CMK (cell line): ENCODE measurements at regions not wholly inside any gene's neighbourhood (a gene's known extent, or its start where the extent isn't known, plus 50 kb on each side); places are given as distances from the start of the nearest gene placed in this dataset.
A peak's percentile ranks its signal among the peaks of the same experiment; 100 is the strongest.

Experiments
- DNase-seq: peaks from one replicate; pipeline ENCODE4 v3.0.0-alpha.2; 2010; ENCODE audit warnings: low read depth

- no peak for DNase-seq
Measured at GRCh38 chr4:171162478-171162877, 650.7 kb upstream of the GALNTL6 start.

GRCh38 chr4:171157462-171158082, 655.6 kb upstream of the GALNTL6 start:
- no peak for DNase-seq

- no peak for DNase-seq
Measured at GRCh38 chr4:171142639-171143038, 670.6 kb upstream of the GALNTL6 start.

DNA sequence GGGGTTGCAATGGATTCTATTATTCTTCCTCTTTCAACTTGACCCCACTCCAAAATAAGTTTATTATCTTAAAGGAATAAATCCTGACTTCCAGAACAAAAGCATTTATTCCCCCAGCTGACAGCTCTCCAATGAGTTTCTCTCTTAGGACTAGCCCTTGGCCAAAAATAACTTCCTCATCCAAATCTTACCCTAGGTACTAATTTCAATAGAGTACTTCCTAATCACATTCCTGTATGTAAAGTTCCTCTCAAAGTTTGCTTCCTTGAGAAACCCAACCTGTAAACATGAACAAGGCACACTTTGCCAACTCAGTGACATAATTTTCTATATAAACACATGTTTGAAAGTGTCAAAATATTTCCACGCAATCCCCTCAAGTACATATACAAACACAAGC, 671.2 kb upstream of the GALNTL6 start:
- DNase-seq: no peak

DNA sequence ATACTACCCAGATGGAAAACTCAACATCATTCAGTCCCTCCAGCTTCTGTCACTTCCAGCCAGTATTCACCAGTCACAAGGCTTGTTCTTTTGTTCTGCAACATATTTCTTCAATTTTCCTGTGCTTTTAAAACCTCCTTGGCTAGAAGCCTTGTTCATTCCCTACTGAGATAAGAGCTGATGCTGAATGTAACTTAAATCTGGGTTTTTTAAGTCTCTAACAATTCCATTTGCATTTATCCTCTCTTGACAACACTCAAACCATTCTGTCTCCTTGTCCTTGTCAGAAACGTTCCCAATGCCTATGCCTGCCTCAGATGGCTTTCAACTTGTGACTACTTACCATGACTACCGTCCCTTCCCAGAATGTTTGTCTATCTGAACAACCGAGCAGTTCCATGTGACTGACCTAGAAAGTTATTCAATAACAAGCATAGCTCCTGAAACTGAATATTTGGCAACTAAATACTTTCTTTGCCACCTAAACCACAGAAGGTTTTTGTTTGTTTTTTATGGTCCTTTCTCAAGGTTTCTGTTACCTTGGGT, 682.9 kb upstream of the GALNTL6 start:
- no peak for DNase-seq

- DNase-seq: no peak
Measured at GRCh38 chr4:171118091-171118490, 695.1 kb upstream of the GALNTL6 start.

GRCh38 chr4:171117457-171117856, 695.7 kb upstream of the GALNTL6 start:
- no peak for DNase-seq

GRCh38 chr4:171101845-171102244, 711.4 kb upstream of the GALNTL6 start:
- no peak for DNase-seq

DNA sequence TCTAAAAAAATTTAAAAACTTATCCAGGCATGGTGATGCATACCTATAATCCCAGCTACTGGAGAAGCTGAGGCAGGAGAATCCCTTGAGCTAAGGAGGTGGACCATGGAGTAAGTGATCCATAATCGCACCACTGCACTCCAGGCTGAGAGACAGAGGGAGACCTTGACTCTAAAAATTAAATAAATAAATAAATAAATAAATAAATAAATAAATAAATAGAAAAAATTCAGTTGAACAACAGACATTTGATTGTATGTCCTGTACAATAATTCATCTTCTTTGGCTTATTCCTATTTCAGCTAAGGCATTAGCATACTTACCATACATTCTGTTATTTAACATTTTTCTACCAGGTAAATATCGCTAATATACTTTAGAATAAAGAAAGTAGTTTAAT, 726.1 kb upstream of the GALNTL6 start:
- no peak for DNase-seq

- no peak for DNase-seq
Measured at GRCh38 chr4:171067422-171067821, 745.8 kb upstream of the GALNTL6 start.

- DNase-seq: no peak
Measured at GRCh38 chr4:171049380-171049779, 763.8 kb upstream of the GALNTL6 start.

DNA sequence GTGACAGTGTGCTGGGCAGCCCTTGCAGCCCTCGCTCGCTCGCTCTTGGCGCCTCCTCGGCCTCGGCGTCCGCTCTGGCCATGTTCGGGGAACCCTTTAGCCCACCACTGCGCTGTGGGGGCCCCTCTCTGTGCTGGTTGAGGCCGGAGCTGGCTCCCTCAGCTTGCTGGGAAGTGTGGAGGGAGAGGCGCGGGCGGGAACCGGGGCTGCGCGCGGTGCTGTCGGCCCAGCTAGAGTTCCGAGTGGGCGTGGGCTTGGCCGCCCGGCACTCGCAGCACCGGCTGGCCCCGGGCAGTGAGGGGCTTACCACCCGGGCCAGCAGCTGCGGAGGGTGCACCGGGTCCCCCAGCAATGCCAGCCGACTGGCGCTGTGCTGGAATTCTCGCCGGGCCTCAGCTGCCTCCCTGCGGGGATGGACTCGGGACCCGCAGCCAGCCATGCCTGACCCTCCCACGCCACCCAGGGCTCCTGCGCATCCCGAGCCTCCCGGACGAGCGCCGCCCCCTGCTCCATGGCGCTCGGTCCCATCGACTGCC, 770.1 kb upstream of the GALNTL6 start:
- no peak for DNase-seq

DNA sequence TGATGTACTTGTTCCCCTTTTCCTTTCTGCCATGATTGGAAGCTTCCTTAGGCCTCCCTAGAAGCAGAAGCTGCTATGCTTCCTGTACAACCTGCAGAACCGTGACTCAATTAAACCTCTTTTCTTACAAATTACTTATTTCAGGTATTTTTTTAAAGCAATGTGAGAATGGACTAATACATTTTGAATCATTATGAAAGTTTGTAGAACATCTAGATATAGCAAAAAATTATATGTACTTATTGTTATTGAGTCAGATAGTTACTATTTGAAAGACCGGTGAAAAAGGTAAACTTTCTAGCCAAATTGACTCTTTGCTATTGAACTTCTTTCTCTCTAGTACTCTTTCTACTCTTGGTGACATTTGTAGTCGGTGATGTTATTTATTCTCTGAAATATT, 777.3 kb upstream of the GALNTL6 start:
- DNase-seq: no peak

GRCh38 chr4:171031338-171031737, 781.9 kb upstream of the GALNTL6 start:
- no peak for DNase-seq

GRCh38 chr4:171025776-171026175, 787.4 kb upstream of the GALNTL6 start:
- DNase-seq: peak; percentile 26

- DNase-seq: no peak
Measured at GRCh38 chr4:171025343-171025742, 787.9 kb upstream of the GALNTL6 start.

DNA sequence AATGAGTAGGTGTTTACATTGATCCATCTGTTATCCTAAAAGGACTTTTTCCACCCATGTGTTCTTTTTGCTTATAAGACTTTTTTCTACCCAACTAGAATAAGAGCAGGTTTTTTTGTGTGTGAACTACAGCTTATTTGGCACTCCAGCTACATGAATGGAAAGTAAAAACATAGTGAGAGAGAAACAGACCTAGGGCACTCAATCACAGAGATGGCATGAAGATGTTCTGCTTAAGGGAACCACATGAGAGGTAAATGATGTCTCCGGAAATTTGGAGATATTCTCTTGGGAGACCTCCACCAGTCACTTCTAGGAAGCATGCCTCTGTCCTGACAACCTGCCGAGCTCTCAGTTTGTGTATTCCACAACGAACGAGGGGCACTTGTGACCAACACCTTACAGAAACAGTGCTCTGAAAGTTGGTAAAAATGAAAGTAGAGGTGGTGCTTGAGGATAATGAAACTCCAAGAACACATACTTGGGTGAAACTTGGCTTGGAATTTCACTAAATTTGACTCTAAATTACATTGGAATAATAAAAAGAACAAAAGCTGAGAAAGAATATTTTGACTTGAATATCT, 788.4 kb upstream of the GALNTL6 start:
- DNase-seq: no peak

- DNase-seq: no peak
Measured at GRCh38 chr4:171022824-171023230, 790.4 kb upstream of the GALNTL6 start.

DNA sequence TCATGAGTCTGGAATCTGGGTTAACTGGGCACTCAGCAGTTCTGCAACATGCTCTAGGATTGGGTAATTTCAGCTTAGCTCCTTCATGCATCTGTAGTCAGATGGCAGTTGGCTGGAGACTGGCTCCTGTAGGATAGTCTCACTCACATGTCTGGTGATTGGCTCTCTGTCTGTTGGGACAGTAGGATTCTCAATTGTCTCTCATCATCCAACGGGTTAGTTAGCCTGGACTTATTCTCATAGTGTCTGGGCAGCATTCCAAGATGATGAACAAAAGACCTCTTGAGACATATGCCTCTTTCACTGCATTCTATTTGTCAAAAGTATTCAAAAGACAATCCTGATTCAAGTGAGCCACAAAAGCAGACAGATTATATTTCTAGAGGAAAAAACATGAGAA, 795.6 kb upstream of the GALNTL6 start:
- no peak for DNase-seq

- DNase-seq: no peak
Measured at GRCh38 chr4:171016145-171016544, 797.1 kb upstream of the GALNTL6 start.

DNA sequence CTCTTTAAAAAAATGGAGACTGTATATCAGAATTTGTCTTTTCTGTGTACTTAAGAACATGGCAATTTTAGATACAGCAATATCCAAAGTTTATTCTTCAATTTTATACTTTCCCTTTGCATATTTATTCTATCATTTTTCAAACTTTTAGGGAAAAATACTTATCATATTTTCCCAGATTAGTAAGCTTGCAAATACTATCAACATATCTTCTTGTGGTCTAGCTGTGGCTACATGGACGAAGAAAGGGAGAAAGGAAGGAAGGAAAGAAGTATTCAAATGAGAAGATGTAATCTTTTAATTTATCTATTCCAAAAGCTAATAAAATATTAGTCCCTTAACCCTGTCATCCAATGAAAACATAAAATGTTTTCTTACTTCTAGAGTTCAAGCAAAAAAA, 797.8 kb upstream of the GALNTL6 start:
- DNase-seq: no peak

- DNase-seq: no peak
Measured at GRCh38 chr4:171007618-171008390, 805.4 kb upstream of the GALNTL6 start.

GRCh38 chr4:171002246-171002645, 811.0 kb upstream of the GALNTL6 start:
- DNase-seq: no peak
